ENCODE measurements at regions not wholly inside any gene's neighbourhood (a gene's known extent, or its start where the extent isn't known, plus 50 kb on each side); places are given as distances from the start of the nearest gene placed in this dataset.
"Not testable (repeated sequence)": the region's sequence is repeated elsewhere in the genome, so short reads cannot be mapped to it uniquely, and the experiment has no call there.

DNA sequence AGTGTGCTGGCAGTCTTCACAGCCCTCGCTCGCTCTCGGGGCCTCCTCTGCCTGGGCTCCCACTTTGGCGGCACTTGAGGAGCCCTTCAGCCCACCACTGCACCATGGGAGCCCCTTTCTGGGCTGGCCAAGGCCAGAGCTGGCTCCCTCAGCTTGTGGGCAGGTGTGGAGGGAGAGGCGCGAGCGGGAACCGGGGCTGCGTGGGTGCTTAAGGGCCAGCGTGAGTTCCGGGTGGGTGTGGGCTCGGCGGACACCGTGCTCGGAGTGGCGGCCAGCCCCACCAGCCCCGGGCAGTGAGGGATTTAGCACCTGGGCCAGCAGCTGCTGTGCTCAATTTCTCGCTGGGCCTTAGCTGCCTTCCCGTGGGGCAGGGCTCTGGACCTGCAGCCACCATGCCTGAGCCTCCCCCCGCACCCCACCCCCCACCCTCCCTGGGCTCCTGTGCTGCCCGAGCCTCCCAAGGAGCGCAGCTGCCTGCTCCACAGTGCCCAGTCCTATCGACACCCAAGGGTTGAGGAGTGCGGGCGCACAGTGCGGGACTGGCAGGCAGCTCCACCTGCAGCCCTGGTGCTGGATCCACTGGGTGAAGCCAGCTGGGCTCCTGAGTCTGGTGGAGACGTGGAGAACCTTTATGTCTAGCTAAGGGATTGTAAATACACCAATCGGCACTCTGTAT is 684.4 kb upstream of the GOLIM4 start:
- TF ChIP-seq, protein P1, sequence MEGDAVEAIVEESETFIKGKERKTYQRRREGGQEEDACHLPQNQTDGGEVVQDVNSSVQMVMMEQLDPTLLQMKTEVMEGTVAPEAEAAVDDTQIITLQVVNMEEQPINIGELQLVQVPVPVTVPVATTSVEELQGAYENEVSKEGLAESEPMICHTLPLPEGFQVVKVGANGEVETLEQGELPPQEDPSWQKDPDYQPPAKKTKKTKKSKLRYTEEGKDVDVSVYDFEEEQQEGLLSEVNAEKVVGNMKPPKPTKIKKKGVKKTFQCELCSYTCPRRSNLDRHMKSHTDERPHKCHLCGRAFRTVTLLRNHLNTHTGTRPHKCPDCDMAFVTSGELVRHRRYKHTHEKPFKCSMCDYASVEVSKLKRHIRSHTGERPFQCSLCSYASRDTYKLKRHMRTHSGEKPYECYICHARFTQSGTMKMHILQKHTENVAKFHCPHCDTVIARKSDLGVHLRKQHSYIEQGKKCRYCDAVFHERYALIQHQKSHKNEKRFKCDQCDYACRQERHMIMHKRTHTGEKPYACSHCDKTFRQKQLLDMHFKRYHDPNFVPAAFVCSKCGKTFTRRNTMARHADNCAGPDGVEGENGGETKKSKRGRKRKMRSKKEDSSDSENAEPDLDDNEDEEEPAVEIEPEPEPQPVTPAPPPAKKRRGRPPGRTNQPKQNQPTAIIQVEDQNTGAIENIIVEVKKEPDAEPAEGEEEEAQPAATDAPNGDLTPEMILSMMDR (IDR thresholded peaks at IDR 0.05; ENCODE audit: low read length), result not testable (repeated sequence)
- TF ChIP-seq EZH2 (IDR thresholded peaks at IDR 0.05; ENCODE audit: borderline replicate concordance, low read length), result not testable (repeated sequence)
